Stomach (tissue), 4 donors: ENCODE measurements at regions not wholly inside any gene's neighbourhood (a gene's known extent, or its start where the extent isn't known, plus 50 kb on each side); places are given as distances from the start of the nearest gene placed in this dataset.

Source experiments
- CTCF ChIP-seq, 7 experiments: fragments of 450-650 bp in 4 of 7; fragments of 200-600 bp in 3 of 7; sonication (generic) in 3 of 7; IDR thresholded peaks; one replicate each; pipeline ENCODE4 v1.5.1; 2016 to 2019; ENCODE audit warnings: antibody characterized with exemption in 7 of 7, control low read depth in 2 of 7, mild to moderate bottlenecking in 1 of 7
- POLR2A ChIP-seq, 4 donors: fragments of 450-650 bp; IDR thresholded peaks; one replicate each; pipeline ENCODE4 v1.6.1; 2016; ENCODE audit warnings: antibody characterized with exemption in 4 of 4, control low read depth in 2 of 4, mild to moderate bottlenecking in 1 of 4, moderate library complexity in 1 of 4

DNA sequence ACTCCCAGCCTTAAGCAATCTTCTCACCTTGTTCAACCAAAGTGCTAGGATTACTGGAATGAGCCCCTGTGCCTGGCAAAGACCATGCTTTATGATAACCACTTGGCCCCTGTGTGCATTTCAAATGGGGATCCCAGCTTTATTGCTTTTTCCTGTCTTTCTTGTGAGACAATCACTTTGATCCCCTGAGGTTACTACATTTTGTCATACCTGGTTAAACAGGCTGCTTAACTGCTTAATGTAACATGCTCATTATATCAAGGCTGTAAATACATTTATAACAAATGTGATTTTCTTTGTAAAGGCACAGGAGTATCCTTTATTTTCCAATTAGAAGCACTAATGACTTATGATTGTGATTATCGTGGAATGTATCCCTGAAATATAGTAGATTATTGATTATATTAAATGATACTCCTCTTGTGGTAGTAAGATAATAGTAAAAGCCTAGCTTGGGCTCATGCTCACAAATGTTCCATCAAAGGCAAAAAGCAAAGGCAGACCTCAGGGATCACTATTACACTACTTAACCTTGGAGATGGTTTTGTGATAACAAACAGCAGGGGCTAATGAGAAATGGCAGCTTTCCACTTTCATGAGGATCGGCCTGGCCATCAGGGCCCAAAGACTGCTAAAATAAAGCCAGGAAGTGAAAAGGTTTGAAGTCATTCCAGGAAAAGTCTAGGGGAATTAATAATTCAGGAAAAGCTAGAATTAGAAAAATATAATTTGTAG lies 290.8 kb upstream of the MDGA2 start:
- TF ChIP-seq POLR2A (IDR thresholded peaks at IDR 0.05) (no peak), CTCF (IDR thresholded peaks at IDR 0.05) (no peak)
